DND-41 (cell line): ENCODE measurements at regions not wholly inside any gene's neighbourhood (a gene's known extent, or its start where the extent isn't known, plus 50 kb on each side); places are given as distances from the start of the nearest gene placed in this dataset.

ENCODE experiments used
- EZH2 ChIP-seq: IDR thresholded peaks from 3 replicates; pipeline ENCODE4 v1.6.1; 2012; ENCODE audit warnings: borderline replicate concordance, low read depth, mild to moderate bottlenecking, moderate library complexity, low read length, inconsistent platforms; ENCODE audit not compliant: severe bottlenecking
- TF ChIP-seq, protein P1 (sequence below): IDR thresholded peaks from 2 replicates; pipeline ENCODE4 v1.5.1; 2012; ENCODE audit warnings: borderline replicate concordance, low read length, moderate library complexity, mild to moderate bottlenecking; ENCODE audit not compliant: poor library complexity, severe bottlenecking; ENCODE audit errors: extremely low read depth

DNA sequence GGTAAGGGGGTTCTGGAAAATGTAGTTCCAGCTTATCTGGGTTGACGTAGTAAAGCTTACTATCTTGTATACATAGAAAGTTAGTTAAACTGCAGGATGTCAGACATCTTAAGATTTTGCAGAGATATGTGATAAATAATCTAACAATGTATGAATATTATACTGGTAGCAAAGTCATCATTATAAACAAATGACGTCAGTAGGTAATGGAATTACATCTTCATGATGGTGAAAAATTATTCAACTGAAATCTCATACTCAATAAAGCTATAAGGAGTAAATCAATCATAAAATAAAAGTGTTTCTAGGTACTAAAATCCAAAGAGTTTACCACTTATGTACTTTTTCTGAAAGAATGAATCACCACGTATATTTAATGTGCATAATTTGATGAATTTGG, 217.3 kb upstream of the CDH10 start:
- no peak for TF ChIP-seq EZH2
- TF ChIP-seq, protein P1, sequence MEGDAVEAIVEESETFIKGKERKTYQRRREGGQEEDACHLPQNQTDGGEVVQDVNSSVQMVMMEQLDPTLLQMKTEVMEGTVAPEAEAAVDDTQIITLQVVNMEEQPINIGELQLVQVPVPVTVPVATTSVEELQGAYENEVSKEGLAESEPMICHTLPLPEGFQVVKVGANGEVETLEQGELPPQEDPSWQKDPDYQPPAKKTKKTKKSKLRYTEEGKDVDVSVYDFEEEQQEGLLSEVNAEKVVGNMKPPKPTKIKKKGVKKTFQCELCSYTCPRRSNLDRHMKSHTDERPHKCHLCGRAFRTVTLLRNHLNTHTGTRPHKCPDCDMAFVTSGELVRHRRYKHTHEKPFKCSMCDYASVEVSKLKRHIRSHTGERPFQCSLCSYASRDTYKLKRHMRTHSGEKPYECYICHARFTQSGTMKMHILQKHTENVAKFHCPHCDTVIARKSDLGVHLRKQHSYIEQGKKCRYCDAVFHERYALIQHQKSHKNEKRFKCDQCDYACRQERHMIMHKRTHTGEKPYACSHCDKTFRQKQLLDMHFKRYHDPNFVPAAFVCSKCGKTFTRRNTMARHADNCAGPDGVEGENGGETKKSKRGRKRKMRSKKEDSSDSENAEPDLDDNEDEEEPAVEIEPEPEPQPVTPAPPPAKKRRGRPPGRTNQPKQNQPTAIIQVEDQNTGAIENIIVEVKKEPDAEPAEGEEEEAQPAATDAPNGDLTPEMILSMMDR, result no peak
